ENCODE measurements at regions not wholly inside any gene's neighbourhood (a gene's known extent, or its start where the extent isn't known, plus 50 kb on each side); places are given as distances from the start of the nearest gene placed in this dataset.

DNA sequence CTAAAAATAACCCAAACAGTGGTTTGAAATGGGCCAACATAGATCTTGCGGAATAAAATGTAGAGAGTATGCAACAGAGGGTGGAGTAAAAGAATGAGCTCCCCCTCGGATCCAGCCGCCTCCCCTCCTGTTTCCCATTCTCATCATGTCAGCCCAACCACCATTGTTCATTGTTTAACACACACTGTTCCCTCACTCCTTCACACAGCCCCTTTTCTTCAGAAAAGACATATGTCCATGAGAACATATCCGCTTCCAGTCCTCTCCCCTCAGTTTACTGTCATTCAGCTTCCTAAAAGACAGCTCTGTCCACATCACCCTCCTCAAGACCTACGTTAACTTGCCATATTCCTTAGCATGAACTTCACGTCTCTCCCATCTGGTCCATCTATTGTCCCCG, 62.9 kb upstream of the SERTAD2 start:
- no peak overlapping the region for H3K23ac ChIP-seq (ENCODE audit: low read length)
- no peak overlapping the region for H3K4me2 ChIP-seq (ENCODE audit: low read length)
- H2BK120ac ChIP-seq (ENCODE audit: low read depth, low read length): no peak overlapping the region
- H4K8ac ChIP-seq (ENCODE audit: low read depth, low read length): no peak overlapping the region
- no peak for DNase-seq
- peaks cover 2% of the 10 kb centered on the region for H3K4me1 ChIP-seq (ENCODE audit: control insufficient read depth, low read depth, low read length)
- no peak overlapping the region for H3K9ac ChIP-seq (ENCODE audit: low read length)
- no peaks in the 10 kb centered on the region for H3K36me3 ChIP-seq (ENCODE audit: control insufficient read depth, insufficient read depth, low read length)
- H2AK5ac ChIP-seq (ENCODE audit: low read length): no peak overlapping the region
- H3K27ac ChIP-seq (ENCODE audit: low read depth, low read length): no peak overlapping the region
- no peak overlapping the region for H2BK5ac ChIP-seq (ENCODE audit: low read length)
- H3K79me1 ChIP-seq (ENCODE audit: low read length): no peaks in the 10 kb centered on the region
- H4K5ac ChIP-seq (ENCODE audit: low read length): no peak overlapping the region
- no peak overlapping the region for H3K18ac ChIP-seq (ENCODE audit: low read length)
- WGBS (ENCODE audit: extremely low coverage, insufficient coverage, low lambda C conversion rate): no CpG with 5 or more reads among the region's 7 CpGs
- H3K27me3 ChIP-seq (ENCODE audit: insufficient read depth, low read length, poor library complexity): no peaks in the 10 kb centered on the region
- H3K4ac ChIP-seq (ENCODE audit: low read depth, low read length): no peak overlapping the region
- no peak overlapping the region for H3K4me3 ChIP-seq (ENCODE audit: low read length)
- no peak overlapping the region for H2BK15ac ChIP-seq (replicated peaks; ENCODE audit: low read depth)
- peak overlapping the region; percentile 34 for H3K56ac ChIP-seq (ENCODE audit: low read length)
- H3K79me2 ChIP-seq (ENCODE audit: control insufficient read depth, insufficient read depth, low read length): no peaks in the 10 kb centered on the region

DNA sequence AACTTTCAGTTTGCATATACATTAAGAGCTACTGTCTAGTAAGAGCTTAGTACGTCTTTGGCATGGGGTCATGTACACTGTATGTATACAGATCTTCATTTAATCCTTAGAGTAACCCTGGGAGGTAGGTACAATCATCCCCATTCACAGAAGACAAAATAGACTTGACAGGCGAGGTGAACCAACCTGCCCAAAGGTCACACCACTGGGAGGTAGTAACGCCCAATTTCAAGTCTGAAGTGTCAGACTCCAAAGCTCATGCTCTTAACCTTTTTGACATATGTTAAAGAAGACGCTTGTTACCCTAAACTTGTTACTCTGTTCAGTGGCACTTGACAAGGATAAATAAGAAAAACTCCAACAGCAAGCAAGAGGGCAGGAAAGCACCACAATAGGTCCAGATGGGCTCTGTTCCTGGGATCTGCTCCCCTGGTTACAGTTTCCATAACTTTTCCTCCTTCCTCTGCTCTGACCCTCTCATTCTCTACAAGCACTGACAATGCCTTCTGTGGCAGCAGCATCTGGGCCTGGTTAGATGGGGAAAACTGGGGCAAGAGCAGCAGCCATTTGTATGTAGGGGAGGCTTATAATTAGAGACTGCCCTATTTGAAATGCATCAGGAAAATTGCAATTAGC, 64.7 kb upstream of the SERTAD2 start:
- no peak overlapping the region for H3K23ac ChIP-seq (ENCODE audit: low read length)
- peaks cover 2% of the 10 kb centered on the region for H3K4me1 ChIP-seq (ENCODE audit: control insufficient read depth, low read depth, low read length)
- no peak overlapping the region for H4K5ac ChIP-seq (ENCODE audit: low read length)
- H3K4me2 ChIP-seq (ENCODE audit: low read length): no peak overlapping the region
- no peak overlapping the region for H2AK5ac ChIP-seq (ENCODE audit: low read length)
- H3K27me3 ChIP-seq (ENCODE audit: insufficient read depth, low read length, poor library complexity): no peaks in the 10 kb centered on the region
- H3K9ac ChIP-seq (ENCODE audit: low read length): no peak overlapping the region
- no peak for DNase-seq
- H3K56ac ChIP-seq (ENCODE audit: low read length): no peak overlapping the region
- H2BK5ac ChIP-seq (ENCODE audit: low read length): no peak overlapping the region
- whole genome bisulfite sequencing (ENCODE audit: extremely low coverage, insufficient coverage, low lambda C conversion rate): no CpG with 5 or more reads among the region's 4 CpGs
- H2BK15ac ChIP-seq (replicated peaks; ENCODE audit: low read depth): no peak overlapping the region
- H3K36me3 ChIP-seq (ENCODE audit: control insufficient read depth, insufficient read depth, low read length): no peaks in the 10 kb centered on the region
- no peak overlapping the region for H3K4me3 ChIP-seq (ENCODE audit: low read length)
- H3K79me1 ChIP-seq (ENCODE audit: low read length): no peaks in the 10 kb centered on the region
- H3K79me2 ChIP-seq (ENCODE audit: control insufficient read depth, insufficient read depth, low read length): no peaks in the 10 kb centered on the region
- H3K27ac ChIP-seq (ENCODE audit: low read depth, low read length): no peak overlapping the region
- H3K18ac ChIP-seq (ENCODE audit: low read length): no peak overlapping the region
- no peak overlapping the region for H4K8ac ChIP-seq (ENCODE audit: low read depth, low read length)
- H2BK120ac ChIP-seq (ENCODE audit: low read depth, low read length): no peak overlapping the region
- no peak overlapping the region for H3K4ac ChIP-seq (ENCODE audit: low read depth, low read length)

DNA sequence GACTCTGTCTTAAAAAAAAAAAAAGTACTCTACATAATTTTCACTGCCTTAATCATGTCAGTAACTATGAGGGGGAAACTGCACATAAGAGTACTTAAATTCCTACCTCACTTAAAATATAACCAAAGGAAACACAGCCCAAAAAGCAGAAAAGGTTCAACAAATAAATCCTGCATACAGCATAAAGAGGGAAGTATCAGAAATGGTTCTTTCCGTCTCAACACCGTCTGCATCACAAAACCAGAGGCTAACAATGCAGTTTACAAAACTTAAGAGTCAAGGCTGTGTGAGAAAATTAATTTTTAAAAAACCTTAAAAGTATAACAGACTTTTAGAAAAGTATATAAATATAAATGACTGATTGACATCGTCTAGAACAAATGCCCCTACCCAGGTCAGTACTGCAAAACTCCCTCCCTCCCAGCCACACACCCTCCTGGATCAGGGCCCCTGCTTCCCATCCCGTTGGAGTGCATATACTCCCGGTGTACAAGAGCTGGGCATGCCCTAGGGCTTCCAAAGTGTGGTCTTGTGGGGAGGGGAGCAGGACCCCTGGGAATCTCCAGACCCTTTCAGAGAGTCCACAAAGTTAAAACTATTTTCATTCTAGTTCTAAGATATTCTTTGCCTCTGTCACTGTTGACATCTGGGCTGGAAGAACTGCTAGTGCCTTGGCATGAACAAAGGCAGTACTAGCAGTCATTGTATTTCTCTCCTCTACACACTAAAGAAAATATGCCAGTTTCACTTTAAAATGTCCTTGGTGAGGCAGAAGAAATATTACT, 67.0 kb upstream of the SERTAD2 start:
- no peak overlapping the region for H3K27ac ChIP-seq (ENCODE audit: low read depth, low read length)
- no CpG with 5 or more reads among the region's 5 CpGs for WGBS (ENCODE audit: extremely low coverage, insufficient coverage, low lambda C conversion rate)
- DNase-seq: no peak

DNA sequence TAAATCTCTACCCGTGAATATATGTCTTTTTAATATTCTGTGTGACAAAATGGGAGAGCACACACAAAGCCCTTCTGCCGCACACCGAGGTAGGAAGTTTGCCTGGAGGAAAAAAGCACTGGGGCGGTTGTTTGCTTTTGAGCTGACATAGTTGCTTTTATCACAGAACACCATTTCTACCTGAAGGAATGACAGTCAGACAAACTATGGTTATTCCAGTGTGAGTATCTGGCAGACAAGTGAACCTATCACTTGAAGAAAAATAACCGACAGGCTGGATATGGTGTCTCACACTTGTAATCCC, 67.6 kb upstream of the SERTAD2 start:
- Histone ChIP-seq H3K79me1 (ENCODE audit: low read length) (no peaks in the 10 kb centered on the region), H3K4ac (ENCODE audit: low read depth, low read length) (peak overlapping the region; percentile 70), H2AK5ac (ENCODE audit: low read length) (no peak overlapping the region), H3K4me1 (ENCODE audit: control insufficient read depth, low read depth, low read length) (peaks cover 2% of the 10 kb centered on the region), H4K8ac (ENCODE audit: low read depth, low read length) (no peak overlapping the region), H3K23ac (ENCODE audit: low read length) (no peak overlapping the region), H3K4me3 (ENCODE audit: low read length) (no peak overlapping the region), H3K4me2 (ENCODE audit: low read length) (no peak overlapping the region), H2BK120ac (ENCODE audit: low read depth, low read length) (no peak overlapping the region), H3K27ac (ENCODE audit: low read depth, low read length) (no peak overlapping the region), H3K56ac (ENCODE audit: low read length) (no peak overlapping the region), H4K5ac (ENCODE audit: low read length) (no peak overlapping the region), H2BK15ac (replicated peaks; ENCODE audit: low read depth) (no peak overlapping the region), H3K36me3 (ENCODE audit: control insufficient read depth, insufficient read depth, low read length) (no peaks in the 10 kb centered on the region), H3K18ac (ENCODE audit: low read length) (no peak overlapping the region), H3K27me3 (ENCODE audit: insufficient read depth, low read length, poor library complexity) (no peaks in the 10 kb centered on the region), H3K79me2 (ENCODE audit: control insufficient read depth, insufficient read depth, low read length) (no peaks in the 10 kb centered on the region), H3K9ac (ENCODE audit: low read length) (no peak overlapping the region), H2BK5ac (ENCODE audit: low read length) (no peak overlapping the region)
- WGBS (ENCODE audit: extremely low coverage, insufficient coverage, low lambda C conversion rate): no CpG with 5 or more reads among the region's 5 CpGs
- no peak for DNase-seq

More for the DNA sequence above, 67.0 kb upstream of the SERTAD2 start:
- Histone ChIP-seq H2BK5ac (ENCODE audit: low read length) (no peak overlapping the region), H2BK15ac (replicated peaks; ENCODE audit: low read depth) (no peak overlapping the region), H3K9ac (ENCODE audit: low read length) (no peak overlapping the region), H3K18ac (ENCODE audit: low read length) (no peak overlapping the region), H3K56ac (ENCODE audit: low read length) (no peak overlapping the region), H3K79me2 (ENCODE audit: control insufficient read depth, insufficient read depth, low read length) (no peaks in the 10 kb centered on the region), H3K4me2 (ENCODE audit: low read length) (no peak overlapping the region), H3K4me3 (ENCODE audit: low read length) (no peak overlapping the region), H2BK120ac (ENCODE audit: low read depth, low read length) (no peak overlapping the region), H3K4ac (ENCODE audit: low read depth, low read length) (no peak overlapping the region), H3K79me1 (ENCODE audit: low read length) (no peaks in the 10 kb centered on the region), H2AK5ac (ENCODE audit: low read length) (no peak overlapping the region), H3K23ac (ENCODE audit: low read length) (no peak overlapping the region), H3K27me3 (ENCODE audit: insufficient read depth, low read length, poor library complexity) (no peaks in the 10 kb centered on the region), H3K36me3 (ENCODE audit: control insufficient read depth, insufficient read depth, low read length) (no peaks in the 10 kb centered on the region), H4K5ac (ENCODE audit: low read length) (no peak overlapping the region), H3K4me1 (ENCODE audit: control insufficient read depth, low read depth, low read length) (peaks cover 2% of the 10 kb centered on the region), H4K8ac (ENCODE audit: low read depth, low read length) (no peak overlapping the region)

DNA sequence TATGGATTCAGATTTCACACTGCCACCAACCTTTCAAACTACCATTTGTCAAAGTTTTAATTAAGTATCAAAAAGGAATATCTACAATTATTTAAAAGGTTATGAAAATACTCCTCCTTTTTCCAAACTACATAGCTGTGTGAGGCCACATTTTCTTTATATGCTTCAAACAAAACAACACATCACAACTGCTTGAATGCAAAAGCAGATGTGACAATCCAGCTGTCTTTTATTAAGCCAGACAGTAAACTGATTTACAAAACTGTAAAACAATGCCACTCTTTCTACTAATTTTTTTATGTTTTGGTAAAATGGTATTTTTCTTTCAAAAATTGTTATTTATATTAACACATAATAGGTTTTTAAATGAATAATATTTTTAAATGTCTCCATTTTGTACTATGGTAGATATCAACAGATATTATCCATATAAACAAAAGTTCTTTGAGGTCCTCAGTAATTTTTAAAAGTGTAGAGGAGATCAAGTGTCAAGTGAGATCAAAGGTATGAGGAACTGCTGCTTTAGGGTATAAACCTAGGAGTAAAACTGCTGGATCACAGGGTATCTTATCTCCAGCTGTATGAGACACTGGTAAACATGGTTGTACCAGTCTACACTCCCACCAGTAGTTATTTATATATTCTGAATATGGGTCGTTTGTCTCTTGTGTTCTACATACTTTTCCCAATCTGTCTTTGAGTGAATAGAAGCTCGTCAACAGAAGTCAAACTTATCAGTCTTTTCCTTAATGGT, 68.8 kb upstream of the SERTAD2 start:
- Histone ChIP-seq H3K4ac (ENCODE audit: low read depth, low read length) (no peak overlapping the region), H3K36me3 (ENCODE audit: control insufficient read depth, insufficient read depth, low read length) (no peaks in the 10 kb centered on the region), H3K4me2 (ENCODE audit: low read length) (no peak overlapping the region), H3K4me3 (ENCODE audit: low read length) (no peak overlapping the region), H3K9ac (ENCODE audit: low read length) (no peak overlapping the region), H2BK15ac (replicated peaks; ENCODE audit: low read depth) (no peak overlapping the region), H3K56ac (ENCODE audit: low read length) (no peak overlapping the region), H3K79me1 (ENCODE audit: low read length) (no peaks in the 10 kb centered on the region), H3K23ac (ENCODE audit: low read length) (no peak overlapping the region), H2BK5ac (ENCODE audit: low read length) (no peak overlapping the region), H3K4me1 (ENCODE audit: control insufficient read depth, low read depth, low read length) (peaks cover 3% of the 10 kb centered on the region), H3K18ac (ENCODE audit: low read length) (no peak overlapping the region), H2AK5ac (ENCODE audit: low read length) (no peak overlapping the region), H3K27me3 (ENCODE audit: insufficient read depth, low read length, poor library complexity) (no peaks in the 10 kb centered on the region), H2BK120ac (ENCODE audit: low read depth, low read length) (no peak overlapping the region), H4K8ac (ENCODE audit: low read depth, low read length) (no peak overlapping the region), H4K5ac (ENCODE audit: low read length) (no peak overlapping the region), H3K27ac (ENCODE audit: low read depth, low read length) (no peak overlapping the region), H3K79me2 (ENCODE audit: control insufficient read depth, insufficient read depth, low read length) (no peaks in the 10 kb centered on the region)
- no peak for DNase-seq
- no CpG with 5 or more reads among the region's 2 CpGs for WGBS (ENCODE audit: extremely low coverage, insufficient coverage, low lambda C conversion rate)

Data from mesendoderm (in vitro differentiated cells).